Astrocyte of the cerebellum (primary cell): ENCODE measurements at regions not wholly inside any gene's neighbourhood (a gene's known extent, or its start where the extent isn't known, plus 50 kb on each side); places are given as distances from the start of the nearest gene placed in this dataset.

Experiments used
- DNase-seq: peaks from one replicate; pipeline ENCODE4 v3.0.0-alpha.2; 2011; ENCODE audit warnings: low read depth
- H3K4me3 ChIP-seq: 2 replicates; pipeline ENCODE4 v1.5.1; 2011; ENCODE audit warnings: mild to moderate bottlenecking, low read depth, low read length, moderate library complexity
- CTCF ChIP-seq: IDR thresholded peaks from 2 replicates; pipeline ENCODE4 v1.5.1; 2012; ENCODE audit warnings: low read length, low read depth, moderate library complexity, mild to moderate bottlenecking; ENCODE audit errors: missing control alignments
- in situ Hi-C: cut with HindIII; loops from 2 replicates; pipeline ENCODE4 v1.10.0; 2017; ENCODE audit warnings: low sequenced_read_pairs

GRCh38 chr5:152151113-152151512 is 226.5 kb upstream of the GLRA1 start:
- in situ Hi-C loops = no loop called here

GRCh38 chr5:152147286-152147685 is 222.6 kb upstream of the GLRA1 start:
- in situ Hi-C loops = loop anchor here (5.0 kb wide), 1 partner anchor 320 kb away; no protein-coding TSS in a partner anchor
- TF ChIP-seq CTCF = no peak
- DNase-seq = no peak
- H3K4me3 ChIP-seq = no peak overlapping the region

More at GRCh38 chr5:152151113-152151512, 226.5 kb upstream of the GLRA1 start:
- no peak for TF ChIP-seq CTCF
- DNase-seq = no peak
- H3K4me3 ChIP-seq = no peak overlapping the region

DNA sequence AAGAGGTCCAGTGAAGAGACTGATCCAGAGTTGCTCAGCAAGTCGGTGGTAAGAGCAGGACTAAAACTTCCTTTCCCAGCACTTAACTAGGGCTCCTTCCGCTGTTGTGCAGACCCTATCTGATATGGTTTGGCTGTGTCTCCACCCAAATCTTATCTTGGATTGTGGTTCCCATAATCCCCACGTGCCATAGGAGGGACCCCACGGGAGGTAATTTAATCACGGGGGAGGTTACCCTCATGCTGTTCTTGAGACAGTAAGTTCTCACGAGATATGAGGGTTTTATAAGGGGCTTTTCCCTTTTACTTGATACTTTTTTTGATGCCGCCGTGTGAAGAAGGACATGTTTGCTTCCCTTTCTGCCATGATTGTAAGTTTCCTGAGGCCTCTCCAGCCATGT is 221.9 kb upstream of the GLRA1 start:
- no peak for DNase-seq
- in situ Hi-C loops = loop anchor here (5.0 kb wide), 1 partner anchor 319 kb away; no protein-coding TSS in a partner anchor
- no peak overlapping the region for H3K4me3 ChIP-seq
- TF ChIP-seq CTCF = no peak

DNA sequence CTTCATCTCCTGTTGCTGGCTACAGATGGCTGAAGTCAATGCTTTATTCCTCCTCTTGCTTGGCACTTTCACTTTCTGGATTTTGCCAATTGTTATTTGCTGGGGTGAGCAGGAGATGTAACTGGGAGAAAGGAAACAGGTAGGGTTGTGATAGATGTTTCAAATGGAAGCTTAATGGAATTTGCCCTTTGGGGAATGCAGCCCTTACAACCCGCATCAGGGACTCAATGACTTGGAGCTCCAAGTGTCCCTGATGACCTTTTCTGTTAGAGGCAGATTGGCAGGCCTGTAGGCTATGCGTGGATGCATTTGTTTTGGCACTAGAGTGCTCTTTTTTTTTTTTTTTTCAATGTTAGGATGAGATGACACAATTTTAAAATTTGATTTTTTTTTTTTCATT is 219.9 kb upstream of the GLRA1 start:
- no peak for TF ChIP-seq CTCF
- in situ Hi-C loops = no loop called here
- H3K4me3 ChIP-seq = no peak overlapping the region
- DNase-seq = no peak

- in situ Hi-C loops = no loop called here
- DNase-seq = no peak
- TF ChIP-seq CTCF = no peak
- H3K4me3 ChIP-seq = no peak overlapping the region
Measured at GRCh38 chr5:152144030-152144429, 219.4 kb upstream of the GLRA1 start.

- no peak overlapping the region for H3K4me3 ChIP-seq
- TF ChIP-seq CTCF = peak; percentile 94
- in situ Hi-C loops = no loop called here
- DNase-seq = peak; percentile 57
Measured at GRCh38 chr5:152142840-152143469, 218.3 kb upstream of the GLRA1 start.

DNA sequence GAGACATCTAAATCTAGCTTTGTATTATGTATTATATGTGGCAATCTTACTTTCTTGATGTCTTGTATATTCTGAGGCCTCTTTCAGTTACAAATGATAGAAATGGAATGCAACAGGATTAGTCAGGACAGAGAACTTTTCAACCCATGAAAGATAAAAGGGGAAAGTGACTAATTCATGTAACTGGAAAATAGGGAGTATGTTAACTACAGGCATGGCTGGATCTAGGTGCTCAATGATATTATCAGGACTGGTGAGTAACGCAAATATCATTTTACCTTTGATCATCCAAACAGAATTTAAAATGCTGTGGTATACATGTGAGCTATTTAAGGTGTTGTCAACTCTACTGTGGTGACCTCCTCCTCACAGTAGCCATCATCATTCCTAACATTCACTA is 215.7 kb upstream of the GLRA1 start:
- in situ Hi-C loops = no loop called here
- H3K4me3 ChIP-seq = no peak overlapping the region
- TF ChIP-seq CTCF = no peak

More for the DNA sequence above, 215.7 kb upstream of the GLRA1 start:
- no peak for DNase-seq
